ENCODE measurements at regions not wholly inside any gene's neighbourhood (a gene's known extent, or its start where the extent isn't known, plus 50 kb on each side); places are given as distances from the start of the nearest gene placed in this dataset.

DNA sequence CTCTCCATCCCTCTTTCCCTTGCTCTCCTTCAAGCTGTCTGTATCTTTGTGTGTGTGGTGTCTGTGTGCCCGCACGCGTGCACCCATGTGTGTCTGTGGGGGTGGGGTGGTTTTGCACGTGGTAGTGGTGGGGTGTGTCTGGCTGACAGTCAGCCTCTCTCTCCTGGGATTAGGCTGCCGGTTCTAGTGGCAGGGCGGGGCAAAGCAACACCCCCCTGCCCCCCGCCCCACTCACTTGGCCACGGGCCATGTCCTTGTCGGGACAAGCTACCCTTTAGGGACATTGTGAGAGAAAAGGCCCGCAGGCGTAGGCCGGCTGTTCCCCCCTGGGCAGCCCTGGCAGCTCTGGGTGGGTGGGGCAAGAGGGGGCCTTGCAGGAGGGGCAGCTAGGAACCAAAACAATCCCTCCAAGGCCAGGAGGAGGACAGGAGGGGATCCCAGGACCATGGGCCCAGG lies 182.6 kb downstream of the ALG10 start:
- H3K9me3 ChIP-seq (ENCODE audit: low read length) = peaks cover 3% of the 10 kb centered on the region
- no peak overlapping the region for H2AFZ ChIP-seq (ENCODE audit: low read depth, low read length)
- no peaks in the 10 kb centered on the region for H3K36me3 ChIP-seq (ENCODE audit: insufficient read depth, low read length)

DNA sequence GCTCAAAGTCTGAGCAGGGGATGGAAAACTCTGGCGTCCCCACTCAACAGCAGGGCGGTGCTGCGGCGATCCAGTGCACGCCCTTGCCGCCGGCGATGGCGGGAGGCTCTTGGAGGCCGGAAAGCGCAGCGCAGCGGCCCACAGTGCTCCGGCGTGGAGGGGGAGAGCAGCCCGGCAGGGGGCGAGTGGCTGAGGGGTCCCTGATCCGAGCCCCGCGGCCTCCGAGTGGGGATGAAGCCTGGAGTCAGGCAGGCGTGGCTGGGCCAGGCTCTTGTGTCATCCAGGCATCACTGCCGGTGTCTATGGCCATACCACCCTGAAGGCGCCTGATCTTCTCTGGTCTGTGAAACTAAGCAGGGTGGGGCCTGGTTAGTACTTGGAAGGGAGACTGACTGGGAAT lies 183.1 kb downstream of the ALG10 start:
- no peaks in the 10 kb centered on the region for H3K4me1 ChIP-seq (ENCODE audit: insufficient read depth, low read length)
- no peaks in the 10 kb centered on the region for H3K36me3 ChIP-seq (ENCODE audit: insufficient read depth, low read length)
- no peaks in the 10 kb centered on the region for H3K27me3 ChIP-seq (ENCODE audit: insufficient read depth, low read length)
- H3K9me3 ChIP-seq (ENCODE audit: low read length) = peaks cover 3% of the 10 kb centered on the region
- H3K4me3 ChIP-seq (ENCODE audit: low read length) = no peak overlapping the region
- H2AFZ ChIP-seq (ENCODE audit: low read depth, low read length) = no peak overlapping the region

More for the DNA sequence above, 182.6 kb downstream of the ALG10 start:
- no peak overlapping the region for H3K4me3 ChIP-seq (ENCODE audit: low read length)
- H3K4me1 ChIP-seq (ENCODE audit: insufficient read depth, low read length) = no peaks in the 10 kb centered on the region
- H3K27me3 ChIP-seq (ENCODE audit: insufficient read depth, low read length) = no peaks in the 10 kb centered on the region

DNA sequence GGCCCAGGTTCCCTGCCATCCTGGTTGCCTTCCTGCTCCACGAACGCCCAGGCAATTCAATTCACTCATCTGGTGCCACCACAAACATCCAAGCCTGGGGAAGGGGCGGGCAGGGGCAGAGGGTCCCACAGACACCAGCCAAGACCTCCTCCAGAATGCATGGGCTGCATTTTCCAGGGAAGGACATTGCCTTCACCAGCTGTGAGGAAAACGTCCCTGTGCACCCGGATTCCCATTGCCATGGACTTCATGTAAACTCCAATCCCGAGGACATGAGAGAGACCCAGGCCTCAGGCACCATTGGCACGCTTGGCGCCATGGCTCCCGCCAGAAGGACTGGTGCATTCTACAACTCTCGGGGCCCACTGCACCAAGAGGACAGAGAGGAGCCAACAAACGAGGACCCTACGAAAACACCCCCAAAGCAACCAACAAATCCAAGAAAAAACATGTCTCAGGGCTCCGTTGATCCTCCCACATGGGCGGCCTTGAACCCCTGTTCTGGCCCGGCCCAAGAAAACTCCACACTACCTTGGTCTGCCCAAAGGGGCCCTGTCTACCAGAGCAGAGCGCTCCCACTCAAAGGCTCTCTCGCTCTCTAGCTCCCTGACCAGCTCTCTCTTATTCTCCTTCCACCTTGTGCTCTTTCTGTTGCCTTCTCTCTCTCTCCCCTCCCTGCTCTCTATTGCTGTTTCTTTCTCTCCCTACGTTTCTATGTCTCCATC lies 183.9 kb downstream of the ALG10 start:
- Histone ChIP-seq H3K9me3 (ENCODE audit: low read length) (peaks cover 3% of the 10 kb centered on the region), H3K36me3 (ENCODE audit: insufficient read depth, low read length) (no peaks in the 10 kb centered on the region), H3K4me3 (ENCODE audit: low read length) (no peak overlapping the region), H2AFZ (ENCODE audit: low read depth, low read length) (no peak overlapping the region), H3K27me3 (ENCODE audit: insufficient read depth, low read length) (no peaks in the 10 kb centered on the region), H3K4me1 (ENCODE audit: insufficient read depth, low read length) (no peaks in the 10 kb centered on the region)

DNA sequence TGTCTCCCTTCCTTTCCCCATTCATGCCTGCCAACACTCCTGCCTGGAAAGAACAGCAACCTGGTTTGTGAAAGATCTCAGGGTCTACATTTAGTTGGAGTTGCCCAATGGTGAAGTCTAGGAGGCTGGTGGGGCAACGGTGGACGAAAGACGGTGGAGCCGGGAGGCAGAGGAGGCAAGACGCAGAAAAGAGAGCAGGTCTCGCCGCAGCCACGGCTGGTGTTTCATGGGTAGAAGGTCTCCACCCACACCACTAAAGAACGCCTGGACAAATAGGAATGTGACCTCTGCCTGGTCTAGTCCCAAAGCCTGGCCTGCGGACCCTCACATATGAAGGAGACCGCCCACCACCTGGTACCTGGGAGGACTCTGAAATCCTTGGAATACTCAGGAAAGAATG lies 185.6 kb downstream of the ALG10 start:
- Histone ChIP-seq H2AFZ (ENCODE audit: low read depth, low read length) (no peak overlapping the region), H3K9me3 (ENCODE audit: low read length) (peaks cover 3% of the 10 kb centered on the region), H3K4me1 (ENCODE audit: insufficient read depth, low read length) (no peaks in the 10 kb centered on the region), H3K27me3 (ENCODE audit: insufficient read depth, low read length) (no peaks in the 10 kb centered on the region), H3K36me3 (ENCODE audit: insufficient read depth, low read length) (no peaks in the 10 kb centered on the region), H3K4me3 (ENCODE audit: low read length) (no peak overlapping the region)

DNA sequence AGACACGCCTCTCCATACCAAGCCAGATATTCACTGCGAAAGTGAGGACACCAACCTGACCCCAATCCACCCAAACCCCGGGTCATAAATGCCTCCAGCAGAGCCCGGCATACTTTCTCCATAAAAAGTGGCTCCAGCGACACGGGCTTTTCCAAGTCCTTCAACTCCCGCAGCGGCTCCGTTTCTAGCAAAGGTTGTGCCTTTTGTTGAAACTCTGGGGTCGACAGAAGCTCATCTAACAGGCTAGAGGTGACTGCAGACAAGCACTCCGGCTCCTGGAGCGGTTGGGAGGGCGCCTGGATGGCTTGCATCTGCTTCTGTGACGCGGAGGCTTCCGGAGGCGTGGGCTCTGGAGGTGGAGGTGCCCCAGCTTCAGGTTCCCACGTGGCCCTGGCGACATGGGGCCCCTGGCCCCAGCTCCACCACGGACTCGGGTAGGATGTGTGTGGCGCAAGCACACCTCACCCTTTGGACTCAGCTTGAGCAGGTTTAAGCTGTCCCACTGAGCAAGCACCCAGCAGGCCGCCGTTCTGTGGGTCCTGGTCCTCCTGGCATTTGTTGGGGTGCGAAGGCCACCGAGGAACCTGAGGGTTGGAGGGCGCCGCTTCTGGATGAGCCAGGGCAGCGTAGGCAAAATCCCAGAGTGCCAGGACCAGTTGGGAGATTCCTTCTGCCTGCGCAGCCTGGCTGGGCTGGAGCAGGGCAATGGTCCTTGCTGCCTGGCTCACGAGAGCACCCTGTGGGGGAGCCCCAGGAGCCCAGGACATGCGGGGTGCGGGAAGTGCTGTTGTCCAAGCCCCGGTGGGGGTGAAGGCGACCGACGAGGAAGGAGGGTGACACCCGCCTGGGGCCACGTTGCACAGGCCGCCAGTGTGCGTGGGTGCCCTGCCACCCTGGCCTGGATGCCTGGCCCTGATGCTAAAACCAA lies 186.3 kb downstream of the ALG10 start:
- no peak overlapping the region for H3K4me3 ChIP-seq (ENCODE audit: low read length)
- no peak overlapping the region for H2AFZ ChIP-seq (ENCODE audit: low read depth, low read length)
- H3K4me1 ChIP-seq (ENCODE audit: insufficient read depth, low read length) = no peaks in the 10 kb centered on the region
- H3K36me3 ChIP-seq (ENCODE audit: insufficient read depth, low read length) = no peaks in the 10 kb centered on the region
- H3K9me3 ChIP-seq (ENCODE audit: low read length) = peaks cover 3% of the 10 kb centered on the region
- no peaks in the 10 kb centered on the region for H3K27me3 ChIP-seq (ENCODE audit: insufficient read depth, low read length)

DNA sequence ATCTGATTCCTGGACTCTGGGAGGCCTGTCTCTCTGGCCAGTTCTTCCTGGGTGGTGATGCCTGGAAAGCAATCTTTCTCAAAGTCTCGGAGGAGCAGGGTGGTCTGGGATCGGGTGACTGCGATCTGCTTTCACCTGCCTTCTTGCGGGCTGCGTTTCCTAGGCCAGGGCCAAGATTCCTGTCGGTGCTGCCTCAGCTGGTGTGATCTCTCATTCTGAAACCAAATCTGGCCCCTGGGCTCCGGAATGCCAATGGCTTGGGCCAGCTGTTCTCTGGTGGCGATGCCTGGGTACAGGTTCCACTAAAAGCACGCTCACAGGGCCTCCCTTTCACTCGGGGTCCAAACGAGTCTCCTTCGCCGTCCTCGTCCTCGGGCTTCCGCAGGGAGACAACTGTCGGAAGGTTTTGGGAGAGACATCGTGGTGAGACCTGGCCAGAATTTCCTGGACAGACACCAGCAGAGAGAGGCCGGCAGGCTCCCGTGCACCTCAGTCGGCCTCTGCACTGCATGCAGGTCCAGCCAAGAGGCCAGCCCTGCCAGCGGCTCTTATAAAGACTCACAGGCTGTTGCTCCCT lies 187.1 kb downstream of the ALG10 start:
- Histone ChIP-seq H3K36me3 (ENCODE audit: insufficient read depth, low read length) (no peaks in the 10 kb centered on the region), H3K27me3 (ENCODE audit: insufficient read depth, low read length) (no peaks in the 10 kb centered on the region), H3K9me3 (ENCODE audit: low read length) (peaks cover 3% of the 10 kb centered on the region), H3K4me1 (ENCODE audit: insufficient read depth, low read length) (no peaks in the 10 kb centered on the region), H3K4me3 (ENCODE audit: low read length) (no peak overlapping the region), H2AFZ (ENCODE audit: low read depth, low read length) (no peak overlapping the region)

DNA sequence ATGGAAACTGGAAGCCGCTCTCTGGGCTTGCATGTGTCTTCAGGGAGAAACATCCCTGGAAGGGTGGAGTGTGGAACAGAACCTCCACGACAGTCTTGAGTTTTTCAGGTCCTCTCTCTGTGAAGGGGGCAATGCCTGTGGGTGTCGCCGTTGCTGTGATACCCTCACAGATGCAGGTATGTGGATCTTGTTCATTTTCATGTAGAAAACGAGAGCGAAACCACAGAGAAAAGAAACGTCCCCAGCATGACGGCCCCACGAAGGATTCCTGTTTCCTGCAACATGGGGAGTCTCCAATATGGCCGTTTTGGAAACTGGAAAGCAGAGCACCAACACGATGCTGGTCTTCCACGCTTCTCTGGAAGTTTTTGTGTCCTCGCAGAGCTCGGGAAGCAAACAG lies 187.9 kb downstream of the ALG10 start:
- no peak overlapping the region for H3K4me3 ChIP-seq (ENCODE audit: low read length)
- no peak overlapping the region for H2AFZ ChIP-seq (ENCODE audit: low read depth, low read length)
- H3K9me3 ChIP-seq (ENCODE audit: low read length) = peaks cover 5% of the 10 kb centered on the region
- no peaks in the 10 kb centered on the region for H3K27me3 ChIP-seq (ENCODE audit: insufficient read depth, low read length)
- H3K36me3 ChIP-seq (ENCODE audit: insufficient read depth, low read length) = no peaks in the 10 kb centered on the region
- no peaks in the 10 kb centered on the region for H3K4me1 ChIP-seq (ENCODE audit: insufficient read depth, low read length)

DNA sequence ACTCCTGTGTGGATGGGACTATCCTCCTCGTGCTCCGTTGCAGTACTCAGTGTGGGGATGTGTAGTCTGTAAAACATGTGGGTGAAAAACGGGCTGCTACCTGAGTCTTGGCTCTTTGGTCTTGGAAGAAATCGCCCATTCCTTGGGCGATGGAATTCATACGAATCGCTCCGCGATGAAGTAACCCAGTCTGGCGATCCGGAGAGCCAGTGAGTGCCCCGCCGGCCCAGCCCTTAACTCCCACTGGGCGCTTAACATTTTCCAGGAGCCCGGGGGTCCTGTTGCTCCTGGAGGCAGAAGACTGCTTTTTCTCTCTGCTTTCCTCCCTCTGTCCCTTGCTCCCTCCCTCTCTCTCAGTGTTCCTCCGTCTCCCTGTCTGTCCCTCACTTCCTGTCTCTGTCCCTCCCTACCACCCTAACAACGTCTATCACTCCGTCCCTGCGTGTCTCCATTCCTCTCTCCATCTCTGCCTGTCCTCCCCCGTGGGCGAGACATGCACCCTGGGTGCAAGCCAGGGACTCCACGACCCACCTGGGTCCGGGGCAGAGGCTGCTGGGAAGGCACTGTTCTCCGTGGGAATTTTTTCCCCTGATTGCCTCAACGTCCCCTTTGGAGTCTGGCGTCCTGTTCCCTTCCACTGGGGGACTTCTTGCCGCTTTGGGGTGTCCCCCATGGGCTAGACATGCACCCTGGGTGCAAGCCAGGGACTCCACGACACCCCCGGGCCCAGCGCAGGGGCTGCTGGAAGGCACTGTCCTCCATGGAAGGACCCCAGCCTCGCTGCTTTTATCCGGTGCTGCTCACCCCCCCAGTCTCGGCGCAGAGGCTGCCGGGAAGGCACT lies 188.6 kb downstream of the ALG10 start:
- Histone ChIP-seq H3K27me3 (ENCODE audit: insufficient read depth, low read length) (no peaks in the 10 kb centered on the region), H2AFZ (ENCODE audit: low read depth, low read length) (no peak overlapping the region), H3K36me3 (ENCODE audit: insufficient read depth, low read length) (no peaks in the 10 kb centered on the region), H3K4me3 (ENCODE audit: low read length) (no peak overlapping the region), H3K4me1 (ENCODE audit: insufficient read depth, low read length) (no peaks in the 10 kb centered on the region), H3K9me3 (ENCODE audit: low read length) (peaks cover 8% of the 10 kb centered on the region)

DNA sequence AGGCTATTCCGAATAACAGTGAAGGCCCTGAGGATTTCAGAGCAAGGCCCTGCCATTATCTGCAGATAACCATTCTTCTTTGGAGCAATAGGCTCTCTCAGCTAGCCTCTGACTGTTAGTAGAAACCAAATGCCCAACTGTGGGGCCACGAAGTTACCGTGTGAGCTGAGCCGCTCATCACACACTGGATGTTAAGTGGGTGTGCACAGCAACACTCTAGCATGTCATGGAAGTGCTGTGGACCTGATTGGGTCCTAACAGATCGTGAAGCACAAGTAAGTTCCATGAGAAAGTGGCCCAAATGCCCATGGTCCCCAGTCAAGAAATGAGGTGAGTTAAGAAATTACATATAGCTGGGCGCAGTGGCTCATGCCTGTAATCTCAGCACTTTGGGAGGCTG lies 190.4 kb downstream of the ALG10 start:
- H3K9me3 ChIP-seq (ENCODE audit: low read length) = peaks cover 7% of the 10 kb centered on the region
- no peaks in the 10 kb centered on the region for H3K27me3 ChIP-seq (ENCODE audit: insufficient read depth, low read length)

DNA sequence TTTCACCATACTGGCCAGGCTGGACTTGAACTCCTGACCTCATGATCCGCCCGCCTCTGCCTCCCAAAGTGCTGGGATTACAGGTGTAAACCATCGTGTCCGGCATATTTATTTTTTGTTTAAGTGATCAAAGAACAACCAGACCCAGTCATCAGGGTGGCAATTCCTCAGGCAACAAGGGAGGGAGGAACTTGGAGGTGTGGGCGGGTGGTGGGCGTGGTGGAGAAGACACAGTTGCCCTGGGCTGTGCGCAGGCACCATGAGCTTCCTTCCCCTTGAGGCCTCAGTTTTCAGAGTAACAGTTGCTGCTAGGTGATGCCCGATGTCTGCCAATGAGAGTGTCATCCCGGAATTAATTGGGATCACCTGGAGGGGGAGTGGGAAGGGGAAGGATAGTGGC lies 191.7 kb downstream of the ALG10 start:
- no peaks in the 10 kb centered on the region for H3K36me3 ChIP-seq (ENCODE audit: insufficient read depth, low read length)
- peaks cover 5% of the 10 kb centered on the region for H3K9me3 ChIP-seq (ENCODE audit: low read length)

More for the DNA sequence above, 190.4 kb downstream of the ALG10 start:
- H3K4me3 ChIP-seq (ENCODE audit: low read length) = no peak overlapping the region
- H2AFZ ChIP-seq (ENCODE audit: low read depth, low read length) = no peak overlapping the region
- H3K36me3 ChIP-seq (ENCODE audit: insufficient read depth, low read length) = no peaks in the 10 kb centered on the region
- no peaks in the 10 kb centered on the region for H3K4me1 ChIP-seq (ENCODE audit: insufficient read depth, low read length)

DNA sequence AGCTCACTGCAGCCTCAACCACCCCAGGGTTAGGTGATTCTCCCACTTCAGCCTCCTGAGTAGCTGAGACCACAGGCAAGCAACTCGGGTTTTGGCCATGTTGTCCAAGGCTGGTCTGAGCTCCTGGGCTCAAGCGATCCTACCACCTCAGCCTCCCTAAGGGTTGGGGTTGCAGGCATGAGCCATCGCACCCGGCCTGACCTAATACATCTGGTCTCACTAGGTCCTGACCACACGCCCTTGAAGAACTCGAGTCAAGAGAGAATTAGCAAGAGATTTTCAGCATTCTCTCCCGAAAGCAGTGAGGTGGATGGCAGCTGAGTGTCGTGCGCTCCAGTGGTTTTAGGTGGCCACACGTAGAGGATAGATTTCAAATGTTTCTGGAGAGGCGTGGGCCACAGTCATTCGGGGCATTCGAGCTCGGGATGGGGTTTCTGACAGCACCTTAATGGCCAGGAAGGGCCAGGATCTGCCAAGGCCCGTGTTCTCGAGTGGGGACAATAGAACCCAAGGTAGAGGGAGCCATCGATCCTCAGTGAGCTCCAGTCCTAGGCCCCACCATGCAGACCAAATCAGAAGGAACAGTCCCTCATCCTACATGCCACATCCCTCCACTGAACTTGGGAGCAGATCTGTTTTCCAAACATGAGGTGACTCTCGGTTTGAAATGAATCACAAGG lies 193.1 kb downstream of the ALG10 start:
- Histone ChIP-seq H3K27me3 (ENCODE audit: insufficient read depth, low read length) (no peaks in the 10 kb centered on the region), H2AFZ (ENCODE audit: low read depth, low read length) (no peak overlapping the region), H3K9me3 (ENCODE audit: low read length) (peaks cover 7% of the 10 kb centered on the region), H3K4me3 (ENCODE audit: low read length) (no peak overlapping the region), H3K36me3 (ENCODE audit: insufficient read depth, low read length) (no peaks in the 10 kb centered on the region), H3K4me1 (ENCODE audit: insufficient read depth, low read length) (no peaks in the 10 kb centered on the region)

More for the DNA sequence above, 191.7 kb downstream of the ALG10 start:
- Histone ChIP-seq H3K4me1 (ENCODE audit: insufficient read depth, low read length) (no peaks in the 10 kb centered on the region), H2AFZ (ENCODE audit: low read depth, low read length) (no peak overlapping the region), H3K27me3 (ENCODE audit: insufficient read depth, low read length) (no peaks in the 10 kb centered on the region), H3K4me3 (ENCODE audit: low read length) (no peak overlapping the region)

DNA sequence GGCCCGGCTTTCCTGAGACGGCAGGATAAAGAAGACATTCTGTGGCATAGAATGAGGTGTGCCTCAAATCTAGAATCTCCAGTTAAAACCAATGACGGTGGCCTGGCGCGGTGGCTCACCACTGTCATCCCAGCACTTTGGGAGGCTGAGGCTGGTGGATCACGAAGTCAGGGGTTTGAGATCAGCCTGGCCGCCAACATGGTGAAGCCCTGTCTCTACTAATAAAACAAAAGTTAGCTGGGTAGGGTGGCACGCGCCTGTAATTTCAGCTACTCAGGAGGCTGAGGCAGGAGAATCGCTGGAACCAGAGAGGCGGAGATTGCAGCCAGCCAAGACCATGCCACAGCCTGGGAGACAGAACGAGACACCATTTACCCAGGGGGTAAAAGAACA lies 193.6 kb downstream of the ALG10 start:
- no peak overlapping the region for H2AFZ ChIP-seq (ENCODE audit: low read depth, low read length)
- no peaks in the 10 kb centered on the region for H3K27me3 ChIP-seq (ENCODE audit: insufficient read depth, low read length)
- H3K4me1 ChIP-seq (ENCODE audit: insufficient read depth, low read length) = no peaks in the 10 kb centered on the region
- H3K9me3 ChIP-seq (ENCODE audit: low read length) = peaks cover 7% of the 10 kb centered on the region
- H3K36me3 ChIP-seq (ENCODE audit: insufficient read depth, low read length) = no peaks in the 10 kb centered on the region
- no peak overlapping the region for H3K4me3 ChIP-seq (ENCODE audit: low read length)
